IMR-90 (cell line): ENCODE measurements at regions not wholly inside any gene's neighbourhood (a gene's known extent, or its start where the extent isn't known, plus 50 kb on each side); places are given as distances from the start of the nearest gene placed in this dataset.

ENCODE experiments used
- MXI1 ChIP-seq: IDR thresholded peaks from 2 replicates; pipeline ENCODE4 v1.6.1; 2012; ENCODE audit warnings: low read depth, mild to moderate bottlenecking, low read length, moderate library complexity, borderline replicate concordance
- POLR2A ChIP-seq: IDR thresholded peaks from 2 replicates; pipeline ENCODE4 v1.6.1; 2012; ENCODE audit warnings: mild to moderate bottlenecking, low read depth, low read length
- RAD21 ChIP-seq: IDR thresholded peaks from 2 replicates; pipeline ENCODE4 v1.6.1; 2012; ENCODE audit warnings: low read length, improper control_type of control experiment
- RCOR1 ChIP-seq: IDR thresholded peaks from 2 replicates; pipeline ENCODE4 v1.6.1; 2012; ENCODE audit warnings: mild to moderate bottlenecking, low read length, improper control_type of control experiment; ENCODE audit not compliant: insufficient replicate concordance
- USF2 ChIP-seq: fragments of 150-350 bp; IDR thresholded peaks from 2 replicates; pipeline ENCODE4 v1.6.1; 2017; ENCODE audit warnings: mild to moderate bottlenecking, antibody characterized with exemption, low read length, low read depth
- TF ChIP-seq, protein P1 (sequence below): conservative IDR thresholded peaks from 2 replicates; pipeline ENCODE4 v1.5.1; 2012; ENCODE audit warnings: mild to moderate bottlenecking, low read depth, low read length, improper control_type of control experiment

DNA sequence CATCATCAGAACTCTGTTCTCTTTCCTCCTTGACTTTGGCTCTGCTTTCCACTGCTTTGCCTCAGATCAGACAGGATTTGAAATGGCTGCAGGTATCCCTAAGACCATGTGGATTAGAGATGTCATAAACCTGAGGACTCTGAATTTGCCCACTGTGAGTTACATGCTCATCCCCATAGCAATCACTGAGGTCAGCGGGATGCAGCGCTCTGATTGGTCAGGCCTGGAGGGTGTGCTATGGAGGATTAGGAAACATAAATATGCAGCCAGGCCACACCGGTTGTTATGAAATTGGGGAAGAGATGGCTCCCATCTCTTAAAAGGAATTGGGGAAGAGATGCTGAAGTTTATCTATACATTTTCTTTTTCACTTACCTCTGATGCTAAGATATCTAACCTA, 73.7 kb upstream of the DNAJC10 start:
- TF ChIP-seq, protein P1, sequence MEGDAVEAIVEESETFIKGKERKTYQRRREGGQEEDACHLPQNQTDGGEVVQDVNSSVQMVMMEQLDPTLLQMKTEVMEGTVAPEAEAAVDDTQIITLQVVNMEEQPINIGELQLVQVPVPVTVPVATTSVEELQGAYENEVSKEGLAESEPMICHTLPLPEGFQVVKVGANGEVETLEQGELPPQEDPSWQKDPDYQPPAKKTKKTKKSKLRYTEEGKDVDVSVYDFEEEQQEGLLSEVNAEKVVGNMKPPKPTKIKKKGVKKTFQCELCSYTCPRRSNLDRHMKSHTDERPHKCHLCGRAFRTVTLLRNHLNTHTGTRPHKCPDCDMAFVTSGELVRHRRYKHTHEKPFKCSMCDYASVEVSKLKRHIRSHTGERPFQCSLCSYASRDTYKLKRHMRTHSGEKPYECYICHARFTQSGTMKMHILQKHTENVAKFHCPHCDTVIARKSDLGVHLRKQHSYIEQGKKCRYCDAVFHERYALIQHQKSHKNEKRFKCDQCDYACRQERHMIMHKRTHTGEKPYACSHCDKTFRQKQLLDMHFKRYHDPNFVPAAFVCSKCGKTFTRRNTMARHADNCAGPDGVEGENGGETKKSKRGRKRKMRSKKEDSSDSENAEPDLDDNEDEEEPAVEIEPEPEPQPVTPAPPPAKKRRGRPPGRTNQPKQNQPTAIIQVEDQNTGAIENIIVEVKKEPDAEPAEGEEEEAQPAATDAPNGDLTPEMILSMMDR: no peak
- no peak for TF ChIP-seq MXI1
- TF ChIP-seq RCOR1: no peak
- TF ChIP-seq RAD21: no peak
- no peak for TF ChIP-seq USF2
- no peak for TF ChIP-seq POLR2A
